H1 (cell line): ENCODE measurements at regions not wholly inside any gene's neighbourhood (a gene's known extent, or its start where the extent isn't known, plus 50 kb on each side); places are given as distances from the start of the nearest gene placed in this dataset.

Source experiments
- CTCF ChIA-PET: fragments of 300-600 bp; sonication (Branson Sonifier 250); formaldehyde crosslinking; loops from one replicate; lab custom pipeline; 2021; ENCODE audit not compliant: partially characterized antibody; lab: Charles Lee
- POLR2A ChIA-PET: fragments of 300-600 bp; sonication (Branson Sonifier 250); formaldehyde crosslinking; loops from one replicate; lab custom pipeline; 2021; ENCODE audit warnings: inconsistent platforms; ENCODE audit not compliant: partially characterized antibody; lab: Charles Lee
- DNase-seq, 2 experiments: peaks; one replicate each; pipeline versions ENCODE4 v3.0.0 to v3.0.0-alpha.2; 2010 to 2022; ENCODE audit warnings: low spot score in 2 of 2, low read depth in 1 of 2, mixed read lengths in 1 of 2
- FAIRE-seq: peaks from 2 replicates; lab custom pipeline; 2011; peaks lifted over from hg19 to GRCh38; lab: Jason Lieb, UNC
- H2AFZ ChIP-seq: 2 replicates; pipeline ENCODE4 v1.8.1; 2012; ENCODE audit warnings: low read length, inconsistent platforms
- H2AK5ac ChIP-seq: 2 replicates; pipeline ENCODE4 v1.6.1; 2013; ENCODE audit warnings: low read depth, low read length
- H2BK120ac ChIP-seq: replicated peaks from 2 replicates; pipeline ENCODE3; 2013; ENCODE audit warnings: low read depth, low read length, inconsistent platforms
- H2BK12ac ChIP-seq: 2 replicates; pipeline ENCODE4 v1.6.1; 2013; ENCODE audit warnings: low read depth, low read length
- H2BK15ac ChIP-seq: 2 replicates; pipeline ENCODE4 v1.6.1; 2013; ENCODE audit warnings: low read length
- H2BK20ac ChIP-seq: 2 replicates; pipeline ENCODE4 v1.6.1; 2013; ENCODE audit warnings: low read length
- H2BK5ac ChIP-seq: 2 replicates; pipeline ENCODE4 v1.6.1; 2013; ENCODE audit warnings: low read depth, low read length
- H3K14ac ChIP-seq: 2 replicates; pipeline ENCODE4 v1.6.1; 2013; ENCODE audit warnings: inconsistent platforms; ENCODE audit not compliant: insufficient read length
- H3K18ac ChIP-seq: 2 replicates; pipeline ENCODE4 v1.6.1; 2013; ENCODE audit warnings: low read length; ENCODE audit errors: extremely low read depth
- H3K23ac ChIP-seq: 2 replicates; pipeline ENCODE4 v1.6.1; 2013; ENCODE audit warnings: inconsistent platforms; ENCODE audit not compliant: insufficient read length
- H3K23me2 ChIP-seq: 2 replicates; pipeline ENCODE4 v1.6.1; 2013; ENCODE audit warnings: low read depth, low read length
- H3K27ac ChIP-seq: 2 replicates; pipeline ENCODE4 v1.6.1; 2011; ENCODE audit warnings: low read depth, low read length, inconsistent platforms
- H3K27me3 ChIP-seq, 4 experiments: replicated peaks in 1 of 4; 1 replicate in 1 of 4; 2 replicates in 3 of 4; pipeline versions ENCODE4 v1.6.1 to v1.8.1; 2011 to 2013; ENCODE audit warnings: low read length in 3 of 4, mild to moderate bottlenecking in 3 of 4, inconsistent platforms in 2 of 4, mixed read lengths in 2 of 4, moderate library complexity in 1 of 4; ENCODE audit not compliant: control insufficient read depth in 3 of 4, insufficient read depth in 3 of 4; ENCODE audit errors: extremely low read depth in 1 of 4
- H3K36me3 ChIP-seq, 4 experiments: 2 replicates each; pipeline versions ENCODE4 v1.6.1 to v1.8.1; 2011 to 2013; ENCODE audit warnings: mild to moderate bottlenecking in 4 of 4, low read length in 3 of 4, moderate library complexity in 2 of 4, control low read depth in 1 of 4, inconsistent platforms in 1 of 4; ENCODE audit not compliant: insufficient read depth in 4 of 4, control insufficient read depth in 2 of 4
- H3K4ac ChIP-seq: replicated peaks from 2 replicates; pipeline ENCODE3; 2013; ENCODE audit warnings: low read length, low read depth, mixed read lengths, inconsistent platforms; ENCODE audit not compliant: insufficient read length
- H3K4me1 ChIP-seq, 4 experiments: replicated peaks in 1 of 4; 1 replicate in 1 of 4; 2 replicates in 3 of 4; pipeline versions ENCODE4 v1.6.1 to v1.8.1; 2011 to 2013; ENCODE audit warnings: low read length in 3 of 4, inconsistent platforms in 2 of 4, mixed read lengths in 1 of 4; ENCODE audit not compliant: insufficient read depth in 4 of 4, control insufficient read depth in 3 of 4
- H3K4me2 ChIP-seq, 2 experiments: 2 replicates each; pipeline versions ENCODE4 v1.6.1 to v1.8.1; 2011 to 2013; ENCODE audit warnings: low read depth in 2 of 2, low read length in 2 of 2, control low read depth in 1 of 2, inconsistent platforms in 1 of 2, mild to moderate bottlenecking in 1 of 2; ENCODE audit not compliant: insufficient read depth in 1 of 2
- H3K4me3 ChIP-seq, 4 experiments: fragments of 200-600, 300-600 bp in 1 of 4; sonication (generic), shearing (Covaris generic), sonication (Bioruptor Twin) in 1 of 4; 2 replicates each; pipeline versions ENCODE4 v1.5.1 to v1.8.1; 2011 to 2016; ENCODE audit warnings: low read length in 4 of 4, low read depth in 3 of 4, control low read depth in 2 of 4, inconsistent platforms in 2 of 4, mild to moderate bottlenecking in 2 of 4, mixed read lengths in 1 of 4, moderate library complexity in 1 of 4; ENCODE audit not compliant: insufficient read depth in 2 of 4; ENCODE audit errors: extremely low read depth in 1 of 4
- H3K56ac ChIP-seq: replicated peaks from 2 replicates; pipeline ENCODE3; 2013; ENCODE audit warnings: low read depth, mild to moderate bottlenecking, mixed read lengths, low read length, inconsistent platforms; ENCODE audit not compliant: insufficient read length
- H3K79me1 ChIP-seq: 2 replicates; pipeline ENCODE4 v1.6.1; 2013; ENCODE audit warnings: low read depth, low read length, control low read depth
- H3K79me2 ChIP-seq, 2 experiments: 2 replicates each; pipeline versions ENCODE4 v1.6.1 to v1.8.1; 2012 to 2013; ENCODE audit warnings: low read length in 2 of 2, mild to moderate bottlenecking in 2 of 2, inconsistent platforms in 1 of 2; ENCODE audit not compliant: insufficient read depth in 2 of 2, control insufficient read depth in 1 of 2
- H3K9ac ChIP-seq, 4 experiments: replicated peaks in 1 of 4; 1 replicate in 1 of 4; 2 replicates in 3 of 4; pipeline versions ENCODE4 v1.6.1 to v1.8.1; 2011 to 2013; ENCODE audit warnings: low read depth in 3 of 4, low read length in 3 of 4, control low read depth in 2 of 4, mild to moderate bottlenecking in 2 of 4, moderate library complexity in 2 of 4, inconsistent platforms in 1 of 4; ENCODE audit errors: extremely low read depth in 1 of 4
- H3K9me3 ChIP-seq, 2 experiments: 2 replicates each; pipeline versions ENCODE4 v1.6.1 to v1.8.1; 2012 to 2013; ENCODE audit warnings: mild to moderate bottlenecking in 2 of 2, moderate library complexity in 2 of 2, control low read depth in 1 of 2, inconsistent platforms in 1 of 2, low read depth in 1 of 2, low read length in 1 of 2, mixed read lengths in 1 of 2; ENCODE audit not compliant: insufficient read depth in 2 of 2
- H4K20me1 ChIP-seq, 2 experiments: replicated peaks in 1 of 2; 2 replicates each; pipeline versions ENCODE3 to v1.8.1; 2011 to 2013; ENCODE audit warnings: inconsistent platforms in 2 of 2, low read length in 2 of 2, mild to moderate bottlenecking in 1 of 2; ENCODE audit not compliant: insufficient read depth in 2 of 2, control insufficient read depth in 1 of 2
- H4K5ac ChIP-seq: 2 replicates; pipeline ENCODE4 v1.6.1; 2013; ENCODE audit warnings: low read length, low read depth, mixed read lengths, inconsistent platforms; ENCODE audit not compliant: insufficient read length
- H4K8ac ChIP-seq: 2 replicates; pipeline ENCODE4 v1.8.0; 2013; ENCODE audit warnings: mild to moderate bottlenecking, moderate library complexity, low read length, inconsistent platforms; ENCODE audit not compliant: insufficient read depth; ENCODE audit errors: extremely low read depth
- H4K91ac ChIP-seq: replicated peaks from 2 replicates; pipeline ENCODE3; 2013; ENCODE audit warnings: low read length, mixed read lengths, inconsistent platforms; ENCODE audit not compliant: insufficient read length
- WGBS, 2 experiments: shearing (Covaris generic) in 1 of 2; methylation state at CpG; one replicate each; pipeline versions ENCODE4 v1.1.6 to v1.1.7; 2013 to 2015; ENCODE audit warnings: low lambda C conversion rate in 2 of 2, mixed read lengths in 2 of 2, inconsistent platforms in 1 of 2, low coverage in 1 of 2, missing lambda C conversion rate in 1 of 2; ENCODE audit not compliant: insufficient replicate concordance in 2 of 2, insufficient coverage in 1 of 2, insufficient read length in 1 of 2; ENCODE audit errors: extremely low coverage in 1 of 2, missing lambda C conversion rate in 1 of 2; 5-methylcytosine and 5-hydroxymethylcytosine counted together

GRCh38 chrX:39484159-39485068, 613.3 kb downstream of the BCOR start:
- Histone ChIP-seq H3K9ac (no peak overlapping the region), H3K23me2 (no peaks in the 10 kb centered on the region), H3K4me2 (no peak overlapping the region), H3K4ac (no peak overlapping the region), H3K4me1 (peaks cover 0 to 3% (median 0%) of the 10 kb centered on the region in 4 experiments; a peak in 1 of 7 replicates), H4K5ac (no peak overlapping the region), H3K23ac (no peak overlapping the region), H3K27ac (no peak overlapping the region), H3K79me1 (no peaks in the 10 kb centered on the region), H4K91ac (no peak overlapping the region), H2BK12ac (no peak overlapping the region), H2BK20ac (no peak overlapping the region), H3K14ac (no peak overlapping the region), H3K9me3 (no peaks in the 10 kb centered on the region), H3K36me3 (no peaks in the 10 kb centered on the region), H4K20me1 (no peaks in the 10 kb centered on the region), H2AFZ (no peak overlapping the region), H3K27me3 (no peaks in the 10 kb centered on the region), H2BK15ac (no peak overlapping the region; the same call in 1 of the 2 replicates), H2BK5ac (no peak overlapping the region), H3K4me3 (no peak overlapping the region), H2AK5ac (no peak overlapping the region), H3K56ac (no peak overlapping the region), H4K8ac (no peak overlapping the region), H3K79me2 (no peaks in the 10 kb centered on the region), H2BK120ac (no peak overlapping the region), H3K18ac (no peak overlapping the region)
- FAIRE-seq (peak; percentile 45), DNase-seq (no peak)
- ChIA-PET CTCF (no interaction called here), POLR2A (no interaction called here)
- 83% methylated on average over 10 of the region's 12 CpGs; no CpG with 5 or more reads in 1 of the 2 experiments for WGBS, 2 experiments
